Activated B cell treated with CpG ODN at 0.5 μM for 24 hours (primary cell): ENCODE measurements at regions not wholly inside any gene's neighbourhood (a gene's known extent, or its start where the extent isn't known, plus 50 kb on each side); places are given as distances from the start of the nearest gene placed in this dataset.

Source experiments
- ATAC-seq: fragments of 200-7000 bp; cut with Tn5 transposase; one replicate; pipeline ENCODE4 v1.10.0; 2021; ENCODE audit warnings: low read depth, mild to moderate bottlenecking, moderate library complexity
- CTCF ChIA-PET: fragments of 350-600 bp; sonication (Branson Sonifier 250); formaldehyde crosslinking; loops from one replicate; lab custom pipeline; 2021; ENCODE audit warnings: antibody characterized with exemption; lab: Charles Lee
- POLR2A ChIA-PET: fragments of 350-600 bp; sonication (Branson Sonifier 250); formaldehyde crosslinking; loops from one replicate; lab custom pipeline; 2021; ENCODE audit warnings: antibody characterized with exemption; lab: Charles Lee
- DNase-seq: peaks from one replicate; pipeline ENCODE4 v3.0.0; 2022
- H3K27ac Mint-ChIP-seq: one replicate; pipeline ENCODE4 v1.8.0; 2020; ENCODE audit warnings: mixed read lengths
- H3K27me3 Mint-ChIP-seq: one replicate; pipeline ENCODE4 v1.8.0; 2021; ENCODE audit warnings: mixed read lengths
- H3K36me3 Mint-ChIP-seq: one replicate; pipeline ENCODE4 v1.8.0; 2021; ENCODE audit warnings: low read depth, mixed read lengths
- H3K4me1 Mint-ChIP-seq: one replicate; pipeline ENCODE4 v1.8.0; 2021; ENCODE audit warnings: mixed read lengths
- H3K4me3 Mint-ChIP-seq: one replicate; pipeline ENCODE4 v1.8.0; 2020; ENCODE audit warnings: mild to moderate bottlenecking, mixed read lengths
- H3K9me3 Mint-ChIP-seq: one replicate; pipeline ENCODE4 v1.8.0; 2020; ENCODE audit warnings: mixed read lengths
- intact Hi-C: fragments of 100-400 bp; cut with micrococcal nuclease; formaldehyde crosslinking; loops from one replicate; pipeline ENCODE4 v1.15.1; 2024
- TF ChIP-seq, protein P1 (sequence below): fragments of 200-600 bp; IDR thresholded peaks from one replicate; pipeline ENCODE4 v1.8.0; 2022; ENCODE audit warnings: antibody characterized with exemption, mild to moderate bottlenecking

GRCh38 chr11:11742486-11742885 lies 99.3 kb upstream of the USP47 start:
- POLR2A ChIA-PET, result no interaction called here
- H3K27ac Mint-ChIP-seq, result no peak overlapping the region
- H3K4me1 Mint-ChIP-seq, result no peaks in the 10 kb centered on the region
- intact Hi-C loops, result no loop called here
- no peaks in the 10 kb centered on the region for H3K36me3 Mint-ChIP-seq
- TF ChIP-seq, protein P1, sequence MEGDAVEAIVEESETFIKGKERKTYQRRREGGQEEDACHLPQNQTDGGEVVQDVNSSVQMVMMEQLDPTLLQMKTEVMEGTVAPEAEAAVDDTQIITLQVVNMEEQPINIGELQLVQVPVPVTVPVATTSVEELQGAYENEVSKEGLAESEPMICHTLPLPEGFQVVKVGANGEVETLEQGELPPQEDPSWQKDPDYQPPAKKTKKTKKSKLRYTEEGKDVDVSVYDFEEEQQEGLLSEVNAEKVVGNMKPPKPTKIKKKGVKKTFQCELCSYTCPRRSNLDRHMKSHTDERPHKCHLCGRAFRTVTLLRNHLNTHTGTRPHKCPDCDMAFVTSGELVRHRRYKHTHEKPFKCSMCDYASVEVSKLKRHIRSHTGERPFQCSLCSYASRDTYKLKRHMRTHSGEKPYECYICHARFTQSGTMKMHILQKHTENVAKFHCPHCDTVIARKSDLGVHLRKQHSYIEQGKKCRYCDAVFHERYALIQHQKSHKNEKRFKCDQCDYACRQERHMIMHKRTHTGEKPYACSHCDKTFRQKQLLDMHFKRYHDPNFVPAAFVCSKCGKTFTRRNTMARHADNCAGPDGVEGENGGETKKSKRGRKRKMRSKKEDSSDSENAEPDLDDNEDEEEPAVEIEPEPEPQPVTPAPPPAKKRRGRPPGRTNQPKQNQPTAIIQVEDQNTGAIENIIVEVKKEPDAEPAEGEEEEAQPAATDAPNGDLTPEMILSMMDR, result no peak
- H3K27me3 Mint-ChIP-seq, result peaks cover 12% of the 10 kb centered on the region
- DNase-seq (no peak), ATAC-seq (no peak)
- no peaks in the 10 kb centered on the region for H3K9me3 Mint-ChIP-seq
- no peak overlapping the region for H3K4me3 Mint-ChIP-seq
- CTCF ChIA-PET, result no interaction called here

- Mint-ChIP-seq H3K4me3 (no peak overlapping the region), H3K36me3 (no peaks in the 10 kb centered on the region), H3K9me3 (no peaks in the 10 kb centered on the region), H3K27me3 (peaks cover 16% of the 10 kb centered on the region), H3K4me1 (no peaks in the 10 kb centered on the region), H3K27ac (no peak overlapping the region)
- ChIA-PET CTCF (no interaction called here), POLR2A (no interaction called here)
- no peak for DNase-seq
- ATAC-seq, result no peak
- intact Hi-C loops, result no loop called here
- TF ChIP-seq, protein P1, result no peak
Observed at GRCh38 chr11:11740836-11741235, 100.9 kb upstream of the USP47 start.

GRCh38 chr11:11740073-11740702 lies 101.6 kb upstream of the USP47 start:
- CTCF ChIA-PET, result no interaction called here
- no peaks in the 10 kb centered on the region for H3K9me3 Mint-ChIP-seq

GRCh38 chr11:11738370-11738769 lies 103.4 kb upstream of the USP47 start:
- Mint-ChIP-seq H3K9me3 (no peaks in the 10 kb centered on the region), H3K4me3 (no peak overlapping the region), H3K27me3 (peaks cover 15% of the 10 kb centered on the region), H3K27ac (no peak overlapping the region), H3K4me1 (no peaks in the 10 kb centered on the region), H3K36me3 (no peaks in the 10 kb centered on the region)
- DNase-seq (no peak), ATAC-seq (no peak)
- intact Hi-C loops, result no loop called here
- POLR2A ChIA-PET, result no interaction called here
- TF ChIP-seq, protein P1, result no peak
- CTCF ChIA-PET, result no interaction called here

More at GRCh38 chr11:11740073-11740702, 101.6 kb upstream of the USP47 start:
- no peak overlapping the region for H3K27ac Mint-ChIP-seq
- peaks cover 16% of the 10 kb centered on the region for H3K27me3 Mint-ChIP-seq
- POLR2A ChIA-PET, result no interaction called here
- H3K4me3 Mint-ChIP-seq, result no peak overlapping the region
- intact Hi-C loops, result no loop called here
- ATAC-seq (no peak), DNase-seq (no peak)
- no peaks in the 10 kb centered on the region for H3K36me3 Mint-ChIP-seq
- TF ChIP-seq, protein P1, result no peak
- H3K4me1 Mint-ChIP-seq, result no peaks in the 10 kb centered on the region

DNA sequence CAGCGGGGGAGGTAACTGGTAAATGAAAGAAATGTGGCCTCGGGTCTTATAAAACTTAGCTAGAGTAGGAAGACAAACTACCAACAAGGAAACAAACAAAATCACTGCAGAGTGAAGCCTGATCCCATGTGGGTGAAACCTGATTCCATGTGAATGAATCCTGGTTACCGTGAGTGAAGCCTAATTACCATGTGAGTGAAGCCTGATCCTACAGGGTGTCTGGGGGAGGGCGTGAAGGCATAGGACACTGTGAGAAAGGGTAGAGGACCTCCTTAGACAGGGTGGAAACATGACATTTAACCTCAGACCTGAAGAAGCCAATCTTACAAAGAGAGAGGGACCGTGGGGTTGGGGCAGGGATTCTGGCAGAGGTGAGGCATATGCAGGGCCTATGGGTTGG lies 106.2 kb upstream of the USP47 start:
- no peaks in the 10 kb centered on the region for H3K36me3 Mint-ChIP-seq
- H3K4me3 Mint-ChIP-seq, result no peak overlapping the region
- H3K27ac Mint-ChIP-seq, result no peak overlapping the region
- TF ChIP-seq, protein P1, result no peak
- no peak for ATAC-seq
- CTCF ChIA-PET, result no interaction called here
- peaks cover 15% of the 10 kb centered on the region for H3K27me3 Mint-ChIP-seq
- no peaks in the 10 kb centered on the region for H3K9me3 Mint-ChIP-seq
- DNase-seq, result no peak
- no peaks in the 10 kb centered on the region for H3K4me1 Mint-ChIP-seq
- POLR2A ChIA-PET, result no interaction called here
- intact Hi-C loops, result no loop called here
